HG03159 (cell line): ENCODE measurements at regions not wholly inside any gene's neighbourhood (a gene's known extent, or its start where the extent isn't known, plus 50 kb on each side); places are given as distances from the start of the nearest gene placed in this dataset.

Source experiments
- ATAC-seq: cut with Tn5 transposase; IDR thresholded peaks from one replicate; pipeline ENCODE4 v1.9.1; 2021; ENCODE audit warnings: mild to moderate bottlenecking, moderate library complexity; ENCODE audit not compliant: unreplicated experiment

DNA sequence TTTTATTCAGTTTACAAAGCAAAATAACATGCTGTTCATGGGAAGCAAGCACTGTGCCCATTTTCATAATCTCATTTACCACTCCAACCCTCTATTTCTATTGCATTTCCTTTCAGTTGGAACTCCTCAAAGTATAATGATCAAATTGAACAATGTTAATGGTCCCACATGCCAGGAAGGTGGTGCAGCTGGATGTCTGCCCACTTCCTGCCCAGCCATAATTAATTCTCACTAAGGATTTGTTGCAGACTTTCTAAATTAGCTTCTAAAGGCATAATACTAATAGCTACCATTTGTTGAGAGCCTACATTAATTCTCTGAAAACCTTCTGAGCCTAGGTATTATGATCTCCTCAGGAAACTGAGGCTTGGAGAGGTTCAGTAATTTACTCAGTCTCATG, 316.1 kb upstream of the TPM1 start:
- ATAC-seq = no peak

DNA sequence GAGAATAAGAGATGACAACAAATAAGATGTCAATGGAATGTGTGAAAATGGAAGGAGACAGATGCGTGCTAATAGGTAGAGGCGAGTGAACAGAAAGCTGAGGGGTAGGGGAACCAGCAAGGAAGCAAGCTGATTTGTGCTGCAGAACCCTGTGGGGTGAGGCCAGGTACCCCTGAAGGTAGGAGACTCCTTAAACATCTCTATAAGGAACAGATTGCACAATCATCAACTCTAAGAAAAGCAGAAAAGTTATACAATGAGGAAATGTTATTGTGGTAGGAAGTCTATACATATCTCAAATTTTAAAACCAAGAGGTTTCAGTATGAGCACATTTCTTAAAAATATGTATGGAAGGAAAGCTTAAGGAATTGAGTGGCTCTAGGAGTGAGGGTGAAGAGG, 315.0 kb upstream of the TPM1 start:
- ATAC-seq = no peak

GRCh38 chr15:62730825-62731224, 311.7 kb upstream of the TPM1 start:
- no peak for ATAC-seq

DNA sequence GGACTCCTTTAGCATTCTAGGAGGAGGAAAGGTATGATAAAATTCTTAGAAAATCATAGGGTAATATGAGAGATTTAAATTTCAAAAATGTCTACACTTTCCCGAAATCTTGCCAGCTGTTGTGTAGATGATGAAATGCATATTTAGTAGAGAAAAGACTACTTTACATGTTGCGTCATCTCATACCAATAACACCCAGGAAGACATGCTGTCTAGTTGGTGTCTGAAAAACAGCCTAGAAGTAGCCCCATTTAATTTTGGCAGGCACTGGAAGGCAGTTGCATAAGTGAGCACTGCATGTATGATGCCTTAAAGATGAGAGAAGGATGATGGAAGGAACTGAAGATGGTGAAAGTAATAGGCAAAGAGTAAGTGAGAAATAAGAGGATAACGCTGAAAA, 310.5 kb upstream of the TPM1 start:
- no peak for ATAC-seq

- no peak for ATAC-seq
Measured at GRCh38 chr15:62734706-62735105, 307.8 kb upstream of the TPM1 start.

DNA sequence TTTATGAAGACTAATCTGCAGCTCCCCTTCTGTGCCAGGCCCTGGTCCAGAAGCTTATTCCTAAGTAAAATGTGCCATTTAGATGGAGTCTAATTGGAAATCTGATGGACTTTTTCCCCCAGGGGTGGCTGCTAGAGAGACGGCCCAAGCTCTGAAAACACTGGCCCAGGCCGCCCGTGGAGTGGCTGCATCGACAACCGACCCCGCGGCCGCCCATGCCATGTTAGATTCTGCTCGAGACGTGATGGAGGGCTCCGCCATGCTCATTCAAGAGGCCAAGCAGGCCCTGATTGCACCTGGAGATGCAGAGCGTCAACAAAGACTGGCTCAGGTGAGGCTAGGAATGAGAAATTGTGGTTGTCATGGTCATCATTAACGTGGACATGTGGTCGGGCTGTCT, 305.8 kb upstream of the TPM1 start:
- ATAC-seq = no peak

DNA sequence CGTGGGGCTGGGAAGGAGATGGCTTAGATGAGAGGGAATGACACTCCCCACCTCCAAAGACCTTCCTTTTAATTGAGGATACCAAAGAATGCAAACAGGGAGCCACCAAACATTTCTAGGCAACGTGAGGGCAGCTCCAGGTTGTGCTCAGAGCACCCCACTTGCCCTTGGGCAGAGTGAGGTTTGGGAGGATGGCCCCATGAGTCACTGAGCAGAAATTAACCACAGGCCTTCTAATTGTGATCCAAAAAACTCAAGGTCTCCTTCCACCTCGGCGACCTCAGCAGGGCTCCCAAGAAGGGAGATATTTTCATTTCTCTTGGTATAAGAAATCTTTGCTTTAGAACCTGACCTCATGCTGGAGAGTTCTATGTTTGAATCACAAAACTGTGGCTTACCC, 305.0 kb upstream of the TPM1 start:
- ATAC-seq = no peak

GRCh38 chr15:62739082-62739481, 303.5 kb upstream of the TPM1 start:
- ATAC-seq = no peak

GRCh38 chr15:62739507-62739906, 303.0 kb upstream of the TPM1 start:
- ATAC-seq = no peak

DNA sequence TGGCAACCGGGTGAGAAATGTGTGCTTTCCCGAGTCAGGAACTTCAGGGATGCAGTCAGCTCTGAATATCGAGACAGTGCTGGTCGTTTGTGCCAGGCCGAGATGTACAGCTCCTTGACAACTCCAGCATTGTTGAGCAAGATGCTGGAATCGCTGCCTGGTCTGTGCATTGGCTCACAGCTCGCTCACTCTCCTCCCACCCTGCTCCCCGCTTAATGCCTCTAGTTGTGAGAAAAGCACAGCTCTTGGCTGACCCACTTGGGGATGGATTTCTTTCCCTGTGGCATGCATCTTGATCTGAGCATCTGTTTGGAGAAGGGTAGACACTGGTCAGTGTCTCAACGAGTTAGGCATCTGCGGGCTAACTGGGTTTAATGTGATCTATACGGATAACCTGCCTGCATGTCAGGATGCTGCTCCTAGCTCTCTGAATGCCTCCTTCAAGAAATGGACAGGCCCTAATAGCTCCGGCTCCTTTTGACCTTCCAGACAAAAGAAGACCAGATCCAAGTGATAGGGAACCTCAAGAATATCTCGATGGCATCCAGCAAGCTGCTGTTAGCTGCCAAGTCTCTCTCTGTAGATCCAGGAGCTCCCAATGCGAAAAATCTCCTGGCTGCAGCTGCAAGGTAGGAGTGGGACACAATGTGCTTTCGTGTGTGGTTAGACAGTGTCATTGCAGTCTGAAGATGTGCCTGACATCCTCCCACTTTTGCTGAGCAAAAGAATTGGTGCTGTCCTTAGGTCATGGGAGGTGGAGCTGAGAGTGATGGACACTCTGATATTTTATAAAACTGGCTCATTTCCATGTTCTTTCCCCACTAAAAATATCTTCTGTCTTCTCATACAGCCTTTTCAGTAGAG, 302.2 kb upstream of the TPM1 start:
- no peak for ATAC-seq

- no peak for ATAC-seq
Measured at GRCh38 chr15:62741106-62741505, 301.4 kb upstream of the TPM1 start.

DNA sequence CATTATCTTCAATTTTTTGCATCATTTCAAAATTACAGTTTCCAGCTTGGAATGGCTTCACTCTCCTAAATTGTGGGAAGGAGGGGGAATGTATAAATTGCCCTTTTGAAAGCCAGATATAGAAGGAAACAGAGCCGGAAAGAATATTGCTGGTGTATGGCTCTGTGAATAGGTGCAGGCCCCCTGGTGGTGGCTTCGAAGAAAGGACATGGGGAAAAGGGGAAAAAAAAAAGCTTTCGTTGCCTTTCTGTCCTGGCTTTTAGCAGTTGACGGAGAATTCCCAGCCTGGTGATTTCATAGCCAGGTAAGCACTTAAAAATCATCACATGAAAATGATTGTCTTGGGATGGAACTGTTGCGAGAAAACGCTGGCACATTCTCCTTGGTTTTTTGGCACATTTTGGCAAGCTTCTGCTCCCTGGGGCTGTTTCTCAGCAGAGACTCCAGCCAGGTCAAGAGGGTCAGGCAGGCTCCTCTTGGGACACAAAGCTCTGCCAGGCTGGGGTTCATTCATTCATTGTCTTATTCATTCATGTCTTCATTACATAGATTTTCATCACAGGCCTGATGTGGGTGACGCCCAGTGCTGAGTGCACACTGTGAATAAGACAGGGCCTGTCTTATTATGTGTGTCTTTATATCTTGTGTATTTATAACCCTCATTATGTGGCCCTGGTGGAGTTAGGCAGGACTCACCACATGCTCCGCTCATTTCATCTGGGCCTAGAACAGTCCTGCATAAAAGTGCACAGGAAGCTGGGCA, 300.0 kb upstream of the TPM1 start:
- no peak for ATAC-seq

- ATAC-seq = no peak
Measured at GRCh38 chr15:62745621-62746225, 296.8 kb upstream of the TPM1 start.

DNA sequence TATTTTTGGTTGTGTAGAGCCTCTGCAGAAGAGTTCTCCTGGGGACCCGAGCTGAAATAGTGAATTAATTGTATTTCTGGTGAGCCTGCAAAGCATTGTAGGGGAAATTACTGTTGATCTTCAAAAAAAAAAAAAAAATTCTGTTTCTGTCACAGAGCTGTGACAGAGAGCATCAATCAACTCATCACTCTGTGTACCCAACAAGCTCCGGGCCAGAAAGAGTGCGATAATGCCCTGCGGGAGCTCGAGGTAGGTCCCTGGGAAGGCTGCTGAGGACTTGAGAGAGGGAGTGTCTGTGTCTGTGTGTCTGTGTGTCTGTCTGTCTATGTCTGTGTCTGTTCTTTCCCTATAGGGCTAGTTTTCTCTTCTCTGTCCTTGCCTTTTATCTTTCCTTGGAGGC, 294.4 kb upstream of the TPM1 start:
- ATAC-seq = no peak

GRCh38 chr15:62749036-62749815, 293.3 kb upstream of the TPM1 start:
- ATAC-seq = no peak

DNA sequence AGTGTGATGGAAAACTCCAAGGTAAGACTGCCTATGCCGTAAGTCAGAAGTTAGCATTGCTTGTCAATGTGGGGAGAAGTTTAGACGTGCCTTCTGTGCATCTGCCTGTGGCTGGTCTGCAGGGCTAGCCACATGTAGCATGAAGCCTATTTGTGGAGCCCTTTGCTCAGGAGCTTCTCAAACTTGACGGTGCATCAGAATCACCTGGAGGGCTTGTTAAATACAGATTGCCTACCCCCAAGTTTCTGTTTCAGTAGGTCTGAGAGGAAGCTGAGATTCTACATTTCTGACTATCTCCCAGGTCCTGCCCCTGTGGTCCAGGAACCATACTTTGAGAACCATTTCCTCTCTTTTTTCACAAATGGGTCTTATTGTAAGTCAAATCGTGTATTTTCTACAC, 292.1 kb upstream of the TPM1 start:
- ATAC-seq = no peak

GRCh38 chr15:62752657-62753517, 289.7 kb upstream of the TPM1 start:
- no peak for ATAC-seq

DNA sequence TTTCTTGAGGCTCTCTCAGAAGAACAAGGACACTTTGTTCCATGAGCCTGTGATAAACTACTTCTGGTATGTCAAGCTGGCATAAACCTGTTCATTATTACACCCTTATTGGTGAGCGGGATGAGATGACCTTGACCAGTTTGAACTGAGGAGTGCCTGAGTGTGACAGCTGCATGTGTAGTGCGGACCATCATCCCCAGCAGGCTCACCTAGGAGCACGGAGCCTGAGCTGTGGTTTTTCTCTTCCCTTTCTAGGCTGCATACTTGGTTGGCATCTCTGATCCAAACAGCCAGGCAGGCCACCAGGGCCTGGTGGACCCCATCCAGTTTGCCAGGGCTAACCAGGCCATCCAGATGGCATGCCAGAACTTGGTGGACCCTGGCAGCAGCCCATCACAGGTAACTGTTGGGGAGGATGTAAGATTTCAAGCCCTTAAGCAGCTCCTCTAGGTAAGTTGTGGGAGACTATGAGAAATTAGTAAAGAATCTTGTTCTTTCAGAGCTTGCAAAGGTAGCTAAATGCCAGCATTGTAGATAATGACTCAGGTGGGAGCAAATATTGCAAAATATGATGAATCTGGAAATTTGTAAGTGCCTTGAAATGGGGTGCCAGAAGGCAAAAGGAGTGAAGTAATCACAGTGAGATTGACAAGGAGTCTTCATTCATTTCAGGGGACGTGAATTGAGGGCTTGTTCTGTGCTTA, 288.9 kb upstream of the TPM1 start:
- ATAC-seq = no peak

DNA sequence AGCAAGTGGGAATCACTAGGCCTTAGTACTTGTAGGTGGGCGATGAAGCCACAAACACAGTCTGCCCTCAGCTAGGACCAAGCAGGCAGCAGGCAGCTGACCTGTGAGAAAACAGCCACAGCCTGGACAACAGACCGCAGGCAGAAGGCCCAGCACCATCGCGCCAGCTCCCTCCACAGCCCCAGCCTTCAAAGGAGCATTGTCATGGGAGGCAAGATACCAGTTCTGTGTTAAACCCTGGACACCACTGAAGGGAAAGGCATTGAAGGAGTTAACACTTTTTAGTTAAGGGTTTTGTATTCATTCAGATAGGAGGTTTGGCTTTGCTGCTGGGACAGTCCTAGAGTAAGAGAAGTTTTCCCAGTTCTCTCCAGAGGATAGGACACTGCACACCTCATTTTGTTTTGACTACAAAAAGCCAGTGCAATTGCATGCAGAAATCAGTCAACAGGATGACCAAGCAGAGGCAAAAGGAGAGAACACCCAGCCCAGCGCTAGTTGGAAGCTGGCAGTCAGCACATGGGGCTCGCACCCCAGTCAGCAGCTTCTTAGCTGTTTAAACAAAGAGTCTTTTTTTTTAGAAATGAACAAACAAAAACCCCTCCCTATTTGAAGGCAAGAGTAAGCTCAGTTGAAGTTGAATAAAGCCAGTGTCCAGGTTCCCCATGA, 286.1 kb upstream of the TPM1 start:
- no peak for ATAC-seq
